Fibroblast of the aortic adventitia (primary cell): ENCODE measurements at regions not wholly inside any gene's neighbourhood (a gene's known extent, or its start where the extent isn't known, plus 50 kb on each side); places are given as distances from the start of the nearest gene placed in this dataset.

ENCODE experiments used
- DNase-seq: peaks from one replicate; pipeline ENCODE4 v3.0.0-alpha.2; 2010; ENCODE audit warnings: low read depth
- H3K4me3 ChIP-seq: 2 replicates; pipeline ENCODE4 v1.5.1; 2011; ENCODE audit warnings: low read depth, mild to moderate bottlenecking, control low read depth, low read length, moderate library complexity
- TF ChIP-seq, protein P1 (sequence below): IDR thresholded peaks from 2 replicates; pipeline ENCODE4 v1.5.1; 2011; ENCODE audit warnings: mild to moderate bottlenecking, low read length, control low read depth, inconsistent platforms; ENCODE audit not compliant: insufficient read depth

DNA sequence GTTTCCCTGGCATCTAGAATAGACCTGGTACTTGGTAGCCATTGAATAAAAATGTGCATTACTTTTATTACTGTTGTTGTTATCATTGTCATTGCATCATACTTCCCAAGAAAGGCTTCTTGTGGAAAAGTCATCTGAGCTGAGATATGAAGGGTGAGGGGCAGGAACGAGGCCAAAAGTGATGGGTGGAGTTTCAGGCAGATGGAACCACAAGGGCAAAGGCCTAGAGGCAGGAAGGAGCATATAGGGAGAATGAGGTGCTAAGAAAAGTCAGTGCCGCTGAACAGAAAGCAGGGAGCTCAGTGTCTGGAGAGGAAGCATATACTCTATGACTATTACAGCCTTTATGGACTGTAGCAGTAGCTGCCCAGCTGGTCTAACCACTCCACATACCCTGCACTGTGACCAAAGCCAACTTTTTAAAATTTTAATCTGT is 219.3 kb downstream of the SPP2 start:
- H3K4me3 ChIP-seq, result no peak overlapping the region
- TF ChIP-seq, protein P1, sequence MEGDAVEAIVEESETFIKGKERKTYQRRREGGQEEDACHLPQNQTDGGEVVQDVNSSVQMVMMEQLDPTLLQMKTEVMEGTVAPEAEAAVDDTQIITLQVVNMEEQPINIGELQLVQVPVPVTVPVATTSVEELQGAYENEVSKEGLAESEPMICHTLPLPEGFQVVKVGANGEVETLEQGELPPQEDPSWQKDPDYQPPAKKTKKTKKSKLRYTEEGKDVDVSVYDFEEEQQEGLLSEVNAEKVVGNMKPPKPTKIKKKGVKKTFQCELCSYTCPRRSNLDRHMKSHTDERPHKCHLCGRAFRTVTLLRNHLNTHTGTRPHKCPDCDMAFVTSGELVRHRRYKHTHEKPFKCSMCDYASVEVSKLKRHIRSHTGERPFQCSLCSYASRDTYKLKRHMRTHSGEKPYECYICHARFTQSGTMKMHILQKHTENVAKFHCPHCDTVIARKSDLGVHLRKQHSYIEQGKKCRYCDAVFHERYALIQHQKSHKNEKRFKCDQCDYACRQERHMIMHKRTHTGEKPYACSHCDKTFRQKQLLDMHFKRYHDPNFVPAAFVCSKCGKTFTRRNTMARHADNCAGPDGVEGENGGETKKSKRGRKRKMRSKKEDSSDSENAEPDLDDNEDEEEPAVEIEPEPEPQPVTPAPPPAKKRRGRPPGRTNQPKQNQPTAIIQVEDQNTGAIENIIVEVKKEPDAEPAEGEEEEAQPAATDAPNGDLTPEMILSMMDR, result no peak
- peak; percentile 85 for DNase-seq

DNA sequence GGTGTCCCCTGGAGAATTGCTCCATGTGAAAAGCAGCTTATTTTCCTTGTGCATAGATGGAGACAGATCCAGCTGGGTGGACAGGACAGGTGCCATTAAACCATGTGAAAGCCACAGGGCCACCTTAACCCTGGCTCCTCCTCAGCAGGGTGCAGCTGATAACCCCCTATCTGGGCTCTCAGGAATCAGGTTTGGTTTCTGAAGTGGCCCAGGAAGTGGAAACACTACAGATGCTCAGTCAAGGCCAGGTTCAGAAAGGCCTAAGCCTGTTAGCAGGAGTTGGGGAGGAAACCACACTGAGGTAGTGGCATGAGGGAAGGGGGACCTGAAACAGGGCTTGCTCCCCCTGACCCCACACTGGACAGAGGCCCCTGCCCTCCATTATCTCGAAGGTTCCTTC is 217.0 kb downstream of the SPP2 start:
- no peak overlapping the region for H3K4me3 ChIP-seq
- no peak for DNase-seq
- TF ChIP-seq, protein P1, result no peak

DNA sequence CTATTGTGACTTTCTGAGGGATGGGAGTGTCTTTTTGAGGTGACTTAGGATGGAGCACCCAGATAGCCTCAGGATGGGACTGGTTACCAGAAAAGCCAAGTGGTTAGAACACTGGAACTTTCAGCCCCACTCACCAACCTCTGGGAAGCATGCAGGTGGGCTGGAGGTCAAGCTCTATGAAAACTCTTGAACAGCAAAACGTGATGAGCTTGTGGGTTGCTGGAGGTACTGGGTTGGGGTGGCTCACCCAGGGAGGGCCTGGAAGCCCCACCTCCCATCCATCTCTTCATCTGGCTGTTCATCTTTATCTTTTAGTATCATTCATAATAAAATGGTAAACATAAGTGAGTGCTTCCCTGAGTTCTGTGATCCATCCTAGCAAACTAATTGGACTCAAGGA is 216.4 kb downstream of the SPP2 start:
- TF ChIP-seq, protein P1, result no peak
- no peak overlapping the region for H3K4me3 ChIP-seq
- DNase-seq, result no peak

- no peak for DNase-seq
- no peak overlapping the region for H3K4me3 ChIP-seq
- TF ChIP-seq, protein P1, result no peak
Observed at GRCh38 chr2:234265206-234265605, 214.7 kb downstream of the SPP2 start.

DNA sequence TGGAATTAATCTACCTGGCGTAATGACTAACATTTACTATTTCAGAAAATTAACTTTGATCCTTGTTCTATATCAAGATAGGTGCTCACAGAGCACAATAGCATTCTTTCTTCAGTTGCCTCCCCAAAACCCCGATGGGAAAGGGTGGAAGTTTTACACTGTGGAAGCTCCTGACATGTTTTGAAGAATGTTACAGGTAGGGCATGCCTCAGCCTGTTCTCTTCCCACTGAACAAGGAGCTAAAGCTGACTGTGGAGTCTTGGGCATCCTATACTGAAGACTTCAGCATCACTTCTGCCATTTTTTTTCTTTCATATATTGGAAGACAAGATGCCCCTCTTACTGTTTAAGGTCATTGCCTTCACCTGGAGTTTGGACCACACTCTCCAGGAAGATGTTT is 211.2 kb downstream of the SPP2 start:
- no peak for DNase-seq
- TF ChIP-seq, protein P1, result no peak
- H3K4me3 ChIP-seq, result no peak overlapping the region

- TF ChIP-seq, protein P1, result no peak
- H3K4me3 ChIP-seq, result no peak overlapping the region
- DNase-seq, result no peak
Observed at GRCh38 chr2:234259440-234259839, 208.9 kb downstream of the SPP2 start.

- TF ChIP-seq, protein P1, result no peak
- DNase-seq, result no peak
- H3K4me3 ChIP-seq, result no peak overlapping the region
Observed at GRCh38 chr2:234258562-234259141, 208.2 kb downstream of the SPP2 start.
